HL-60/S4 (cell line): ENCODE measurements at regions not wholly inside any gene's neighbourhood (a gene's known extent, or its start where the extent isn't known, plus 50 kb on each side); places are given as distances from the start of the nearest gene placed in this dataset.
"Not testable (repeated sequence)": the region's sequence is repeated elsewhere in the genome, so short reads cannot be mapped to it uniquely, and the experiment has no call there.

ENCODE experiments used
- in situ Hi-C: fragments of 300-500 bp; cut with MboI; formaldehyde crosslinking; loops from 2 replicates; pipeline ENCODE4 v1.14.3; 2022; ENCODE audit warnings: low sequenced_read_pairs

DNA sequence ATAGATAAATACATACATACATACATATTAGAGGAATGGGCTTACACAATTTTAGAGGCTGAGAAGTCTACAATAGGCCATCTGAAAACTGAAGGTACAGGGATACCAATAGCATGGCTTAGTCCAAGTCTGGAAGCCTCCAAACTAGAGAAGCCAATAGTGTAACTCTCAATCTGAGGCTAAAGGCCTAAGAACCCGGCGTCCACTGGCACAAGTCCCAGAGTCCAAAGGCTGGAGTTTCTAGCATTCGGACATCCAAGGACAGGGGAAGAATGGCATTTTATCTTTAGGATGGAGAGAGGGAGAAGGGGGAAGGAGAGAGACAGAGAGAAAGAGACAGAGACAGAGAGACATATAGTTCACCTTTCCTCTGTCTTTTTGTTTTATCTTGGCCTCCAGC, 63.7 kb upstream of the SYT4 start:
- in situ Hi-C loops, result no loop called here

DNA sequence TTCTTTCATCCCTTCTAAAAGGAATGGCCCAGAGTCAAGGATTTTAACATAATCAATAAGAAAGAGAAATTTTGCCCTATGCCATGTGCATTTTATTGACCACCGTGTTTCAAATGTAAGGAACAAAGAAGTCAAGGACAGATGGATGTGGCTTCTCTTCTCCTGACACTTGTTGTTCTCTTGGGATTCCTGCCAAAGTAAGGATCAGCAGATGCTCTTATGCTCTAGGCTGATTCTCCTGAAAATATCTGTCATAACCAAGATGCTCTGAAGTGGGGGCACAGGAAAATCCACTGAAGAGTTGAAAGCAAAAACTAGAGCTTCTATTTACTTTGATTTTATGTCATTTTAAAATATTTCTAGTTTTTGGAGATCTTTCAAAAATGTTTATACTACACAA, 72.9 kb upstream of the SYT4 start:
- in situ Hi-C loops, result no loop called here

DNA sequence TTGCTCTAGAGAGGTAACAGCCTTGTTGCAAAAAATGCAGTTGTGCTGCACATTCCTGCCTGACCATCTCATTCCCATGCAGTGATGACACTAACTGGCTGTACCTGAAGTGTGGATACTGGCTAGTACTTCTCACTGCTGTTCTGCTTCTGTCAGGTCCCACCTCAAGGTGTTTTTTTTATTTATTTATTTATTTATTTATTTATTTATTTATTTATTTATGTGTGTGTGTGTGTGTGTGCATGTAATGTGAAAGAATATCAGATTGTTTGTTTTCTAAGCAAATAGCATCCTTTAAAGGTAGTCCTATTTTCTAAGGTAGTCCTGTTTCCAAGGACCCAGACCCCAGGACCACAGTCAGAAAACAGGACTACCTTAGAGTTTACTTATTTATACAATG, 87.2 kb upstream of the SYT4 start:
- in situ Hi-C loops, result no loop called here

DNA sequence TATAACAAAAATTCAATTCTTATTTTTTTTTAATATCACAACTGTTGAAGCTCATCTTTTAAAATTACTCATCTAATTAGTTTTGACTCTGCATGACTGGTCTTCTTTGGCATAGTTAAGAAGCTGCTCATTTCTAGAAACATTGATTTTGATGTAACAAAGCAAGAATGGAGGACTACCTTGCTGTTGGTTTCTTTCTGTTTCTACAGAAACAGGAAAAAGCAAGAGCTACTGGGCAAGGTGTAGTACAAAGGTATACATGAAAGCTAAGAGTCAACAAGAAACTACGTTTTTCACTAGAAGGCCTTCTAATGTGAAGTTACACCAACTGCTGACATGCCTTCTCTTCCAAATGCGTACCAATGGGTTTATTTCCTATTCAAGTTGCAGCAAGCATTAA, 90.6 kb upstream of the SYT4 start:
- in situ Hi-C loops, result no loop called here

DNA sequence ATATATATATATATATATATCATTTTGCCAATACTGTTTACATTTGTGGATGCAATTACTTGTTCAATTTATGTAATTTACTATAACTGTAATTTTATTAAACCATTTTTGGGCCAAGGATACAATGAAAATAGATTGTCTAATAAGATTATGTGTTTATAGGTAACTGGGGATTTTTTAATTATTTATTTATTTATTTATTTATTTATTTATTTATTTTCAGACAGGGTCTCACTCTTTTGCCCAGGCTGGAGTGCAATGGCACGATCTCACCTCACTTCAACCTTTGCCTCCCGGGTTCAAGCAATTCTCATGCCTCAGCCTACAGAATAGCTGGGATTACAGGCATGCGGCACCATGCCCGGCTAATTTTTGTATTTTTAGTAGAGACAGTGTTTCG, 92.0 kb upstream of the SYT4 start:
- in situ Hi-C loops, result not testable (repeated sequence)

DNA sequence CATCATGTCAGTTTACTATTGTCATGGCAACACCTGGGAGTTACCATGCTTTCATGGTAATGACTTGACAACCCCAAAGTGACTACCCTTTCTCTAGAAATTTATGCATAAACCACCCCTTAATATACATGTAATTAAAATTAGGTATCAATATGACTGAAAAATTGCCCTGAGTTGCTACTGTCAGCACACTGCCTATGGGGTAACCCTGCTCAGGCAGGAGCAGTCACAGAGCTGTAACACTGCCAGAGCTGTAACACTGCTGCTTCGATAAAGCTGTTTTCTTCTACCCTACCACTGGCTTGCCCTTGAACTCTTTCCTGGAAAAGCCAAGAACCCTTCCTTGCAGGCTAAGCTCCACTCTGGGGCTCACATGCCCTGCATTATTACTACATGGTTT, 95.5 kb upstream of the SYT4 start:
- in situ Hi-C loops, result no loop called here

DNA sequence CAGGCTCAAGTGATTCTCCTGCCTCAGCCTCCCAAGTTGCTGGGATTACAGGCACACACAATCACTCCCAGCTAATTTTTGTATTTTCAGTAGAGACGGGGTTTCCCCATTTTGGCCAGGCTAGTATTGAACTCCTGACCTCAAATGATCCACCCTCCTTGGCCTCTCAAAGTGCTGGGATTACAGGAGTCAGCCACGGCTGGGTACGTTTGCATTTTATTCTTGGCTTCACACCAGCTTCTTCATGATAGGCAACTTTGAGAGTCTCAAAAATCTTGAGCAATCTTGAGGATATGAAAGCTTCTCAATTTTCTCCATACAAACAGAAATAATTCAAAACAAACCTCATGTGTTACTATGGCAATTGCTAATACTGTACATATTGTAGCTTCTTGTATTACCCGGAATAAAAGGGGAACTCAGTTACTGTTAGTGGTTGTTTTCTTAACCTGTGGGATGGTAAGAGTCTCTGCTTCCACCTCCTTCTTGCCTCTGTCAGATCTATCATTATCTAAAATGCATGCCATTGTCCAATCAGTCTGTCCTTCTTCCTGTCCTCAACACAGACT, 102.9 kb upstream of the SYT4 start:
- in situ Hi-C loops, result no loop called here

DNA sequence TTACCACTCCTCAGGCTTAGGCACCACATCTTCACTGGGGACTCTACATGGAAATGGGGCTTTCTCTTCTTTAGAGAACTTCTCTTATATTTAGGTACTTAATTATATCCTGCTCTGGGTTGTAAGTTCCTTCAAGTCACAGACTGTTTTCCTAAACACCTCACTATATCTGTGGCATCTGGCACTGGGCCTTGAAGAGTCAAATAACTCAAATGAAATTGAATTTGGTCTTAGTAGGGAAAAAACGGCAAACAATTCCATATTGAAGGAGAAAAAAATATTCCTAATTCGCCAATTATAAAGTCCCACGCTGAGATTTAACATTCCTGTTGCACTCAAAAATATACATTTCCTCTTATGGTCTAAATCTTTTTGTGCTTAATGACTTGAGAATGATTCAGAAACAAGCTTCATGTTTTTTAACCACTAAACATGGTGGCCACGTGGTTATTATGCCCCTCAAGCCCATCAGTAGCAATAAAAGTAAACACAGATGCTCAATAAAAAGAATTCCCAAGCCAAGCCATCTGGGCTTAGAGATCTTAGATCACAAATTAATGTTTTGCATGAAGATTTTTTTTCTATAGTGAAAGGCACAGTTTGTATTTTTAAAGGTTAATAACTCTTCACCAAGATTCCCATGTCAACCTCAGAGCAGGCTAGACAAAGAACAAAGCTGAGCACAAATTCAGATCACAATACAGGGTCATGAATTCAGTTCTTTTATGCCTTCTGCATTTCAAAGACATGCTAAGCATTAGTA, 105.5 kb upstream of the SYT4 start:
- in situ Hi-C loops, result no loop called here

DNA sequence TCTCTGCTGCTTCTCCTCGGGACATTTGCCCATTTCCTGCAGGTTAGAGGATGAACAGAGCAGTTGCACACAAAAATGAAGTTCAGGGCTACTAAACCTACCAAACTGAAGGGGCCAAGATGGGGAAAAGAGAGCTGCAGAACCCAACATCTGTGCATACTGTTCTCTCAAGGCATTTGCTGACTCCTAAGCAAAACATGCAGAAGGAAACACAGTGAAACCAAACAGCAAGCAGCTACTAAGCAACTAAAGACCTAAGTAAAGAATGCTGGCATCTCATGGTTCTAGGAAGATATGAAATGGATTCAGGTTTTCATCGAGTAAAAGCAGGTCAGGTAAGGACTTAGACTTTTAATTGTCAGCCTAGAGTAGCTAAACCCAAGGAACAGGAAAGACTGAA, 111.9 kb upstream of the SYT4 start:
- in situ Hi-C loops, result no loop called here

DNA sequence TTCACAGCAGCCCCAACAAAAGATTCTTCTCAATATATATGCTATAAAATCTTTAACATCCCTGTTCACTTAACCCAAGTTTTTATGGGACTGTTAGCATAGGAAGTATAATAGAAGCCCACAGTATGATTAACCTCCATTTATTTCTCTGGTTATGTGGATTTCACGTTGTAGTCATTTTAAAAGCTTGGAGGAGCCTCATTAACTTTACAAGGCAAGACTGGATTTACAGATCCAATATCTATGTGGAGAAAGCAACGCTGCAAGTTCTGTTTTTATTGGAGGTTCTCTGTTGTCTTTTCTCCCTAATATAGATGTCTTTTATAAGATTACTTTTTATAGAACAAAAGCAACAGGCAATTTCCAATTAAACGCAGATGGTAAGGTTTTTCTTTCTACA, 114.9 kb upstream of the SYT4 start:
- in situ Hi-C loops, result no loop called here

DNA sequence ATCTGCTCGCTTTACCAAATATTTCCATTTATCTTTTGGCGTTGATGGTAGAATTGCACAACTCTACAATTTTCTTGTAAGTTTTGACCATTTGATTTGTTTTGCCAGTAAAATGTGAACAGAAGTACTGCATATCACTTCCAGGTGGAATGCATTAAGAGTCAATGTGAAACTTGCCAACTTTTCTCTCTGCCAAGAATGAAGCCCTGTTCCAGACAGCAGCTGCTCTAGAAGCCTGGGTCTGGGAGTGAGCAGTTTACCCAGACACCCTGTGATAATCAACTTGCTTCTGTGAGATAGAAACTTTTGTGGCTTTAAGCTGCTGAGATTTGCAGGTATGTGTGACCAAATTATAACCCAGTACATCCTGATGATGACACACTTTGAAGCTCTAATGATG, 115.9 kb upstream of the SYT4 start:
- in situ Hi-C loops, result no loop called here

DNA sequence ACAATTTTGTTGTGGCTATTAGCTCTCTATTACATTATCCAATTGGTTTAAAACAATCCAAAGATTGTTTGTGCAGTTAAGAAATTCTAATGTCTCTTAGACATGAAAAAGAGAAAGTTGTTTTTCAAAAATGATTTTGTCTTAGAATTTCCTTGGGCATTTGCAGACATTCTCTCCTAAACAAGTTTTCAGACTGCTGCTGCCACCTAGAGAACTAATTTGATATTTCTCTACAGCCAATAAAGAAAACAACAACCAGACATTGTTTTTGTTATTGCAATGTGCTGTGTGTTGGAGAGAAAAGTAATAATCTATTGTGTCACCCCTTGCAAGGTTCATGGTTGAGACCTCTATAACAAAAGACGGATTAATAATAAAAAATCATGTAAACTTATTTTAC, 119.0 kb upstream of the SYT4 start:
- in situ Hi-C loops, result no loop called here

DNA sequence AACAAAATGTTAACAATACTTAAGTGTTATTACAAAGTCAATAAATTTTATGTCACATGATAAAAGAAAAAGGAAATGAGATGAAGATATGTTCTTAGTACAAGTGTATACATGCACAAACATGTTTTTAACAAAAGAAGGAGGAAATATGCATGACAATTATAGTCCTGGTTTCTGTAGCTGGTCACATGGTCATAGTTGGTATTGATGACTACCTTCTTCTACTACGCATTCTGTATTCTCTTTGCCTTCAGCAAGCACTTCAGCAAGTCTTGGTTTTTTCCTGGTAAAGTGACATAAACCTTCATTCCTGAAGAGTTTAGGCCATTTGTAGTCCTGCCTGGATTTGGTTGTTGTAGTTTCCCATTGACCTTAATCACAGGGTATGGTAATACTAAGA, 121.3 kb upstream of the SYT4 start:
- in situ Hi-C loops, result no loop called here

DNA sequence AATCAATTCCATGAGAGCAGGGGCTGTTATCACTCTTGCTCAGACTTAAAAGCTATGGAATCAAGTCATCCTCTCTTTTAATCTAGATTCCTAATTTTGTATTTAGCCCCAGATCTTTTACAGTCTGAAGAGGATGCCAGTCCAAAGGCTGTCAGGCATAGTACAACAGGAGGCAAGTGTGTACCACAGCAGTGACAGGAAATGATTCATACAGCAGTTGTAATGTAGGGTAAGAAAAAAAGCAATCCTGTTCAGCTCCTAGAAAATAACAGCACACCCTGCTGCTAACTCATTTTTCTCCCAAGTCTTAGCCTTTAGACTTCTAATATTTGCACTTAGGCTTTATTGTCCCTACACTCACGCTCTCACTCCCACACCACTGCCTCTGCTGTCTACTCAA, 127.8 kb upstream of the SYT4 start:
- in situ Hi-C loops, result no loop called here

DNA sequence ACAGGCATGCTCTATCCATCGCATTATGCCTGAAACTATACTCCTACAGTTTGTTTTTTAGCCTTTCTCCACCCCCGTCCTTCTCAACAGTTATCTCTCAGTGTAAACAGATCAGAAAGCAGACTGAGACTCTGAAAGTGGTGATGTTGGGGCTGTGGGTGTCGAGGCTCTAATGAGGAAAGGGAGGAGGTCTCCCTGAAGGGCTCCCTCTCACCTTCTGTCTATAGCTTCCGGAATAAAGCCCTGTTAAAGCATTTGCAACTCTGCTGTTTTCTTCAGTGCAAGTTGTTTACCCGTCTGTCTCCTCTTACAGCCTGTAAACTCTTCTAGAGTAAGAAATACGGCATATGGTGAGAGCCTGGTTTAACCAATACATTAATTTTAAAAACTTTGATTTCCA, 136.7 kb upstream of the SYT4 start:
- in situ Hi-C loops, result no loop called here

DNA sequence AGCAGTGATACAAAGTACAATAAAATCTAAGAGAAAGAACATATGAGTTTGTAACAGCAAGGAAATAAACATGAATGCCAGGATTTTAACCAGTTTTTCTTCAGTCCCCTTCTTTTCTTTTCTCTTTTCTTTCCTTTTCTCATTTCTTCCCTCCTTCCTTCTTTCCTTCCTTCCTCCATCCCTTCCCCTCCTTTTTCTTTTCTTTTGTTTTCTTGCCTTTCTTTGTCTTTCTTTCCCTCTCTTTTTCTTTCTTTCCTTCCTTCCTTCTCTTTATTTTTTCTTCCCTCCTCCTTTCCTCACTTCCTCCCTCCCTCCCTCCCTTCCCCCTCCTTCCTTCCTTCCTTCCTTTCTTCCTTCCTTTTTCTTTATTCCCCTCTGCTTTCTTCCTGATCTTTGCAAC, 142.8 kb upstream of the SYT4 start:
- in situ Hi-C loops, result no loop called here

DNA sequence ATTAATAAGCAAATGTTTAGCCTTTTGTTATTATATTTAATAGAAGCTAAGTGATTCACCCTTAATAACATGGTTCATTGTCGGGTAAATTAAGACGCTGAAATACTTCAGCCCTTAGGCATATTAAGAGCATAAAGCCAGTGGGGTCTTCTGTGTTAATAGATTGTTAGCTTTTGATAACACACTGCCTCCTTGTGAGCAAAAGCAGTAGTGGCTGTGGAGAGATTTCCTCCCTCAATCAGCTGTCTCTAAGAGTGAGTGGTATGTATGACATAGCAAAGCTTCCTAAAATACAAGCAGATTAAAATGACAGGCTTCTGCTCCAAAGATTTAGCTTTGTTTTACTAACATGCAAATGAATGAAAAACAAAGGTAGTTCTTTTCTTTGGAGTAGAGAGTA, 143.7 kb upstream of the SYT4 start:
- in situ Hi-C loops, result no loop called here

DNA sequence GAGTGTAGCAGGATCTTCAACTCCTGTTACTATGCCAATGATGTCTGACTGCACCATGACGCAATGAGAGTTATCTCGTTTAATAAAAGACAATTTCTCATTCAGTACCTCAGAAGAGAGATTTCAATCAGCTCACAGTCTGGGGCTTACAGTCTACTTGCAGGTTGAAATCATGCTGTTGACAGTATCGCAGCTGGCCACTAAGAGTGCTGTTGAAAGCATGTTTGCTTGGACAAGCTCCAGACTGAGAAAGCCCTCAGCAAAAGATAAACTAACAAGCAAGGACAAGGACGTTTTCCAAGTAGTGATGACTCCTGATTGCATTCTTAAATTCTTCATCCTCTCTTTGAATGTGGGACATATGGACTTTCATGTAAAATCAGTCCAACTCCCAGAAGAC, 145.2 kb upstream of the SYT4 start:
- in situ Hi-C loops, result no loop called here

DNA sequence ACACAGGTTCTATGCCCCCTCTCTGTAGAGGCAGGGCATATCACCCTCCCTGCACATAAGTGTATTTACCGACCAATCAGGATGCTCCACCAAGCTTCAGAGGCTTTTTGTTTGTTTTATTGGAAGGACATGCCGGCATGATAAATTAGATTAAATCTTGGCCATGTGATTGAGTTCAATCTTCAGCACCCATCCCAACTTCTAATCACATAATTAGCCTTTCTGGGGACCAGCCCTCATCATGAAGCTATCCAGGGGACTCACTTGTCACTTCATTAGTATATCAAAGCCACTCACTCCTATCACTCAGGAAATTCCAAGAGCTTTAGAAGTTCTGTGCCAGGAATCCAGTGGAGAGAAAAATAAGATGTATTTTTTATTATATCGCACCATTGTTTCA, 158.6 kb upstream of the SYT4 start:
- in situ Hi-C loops, result no loop called here

DNA sequence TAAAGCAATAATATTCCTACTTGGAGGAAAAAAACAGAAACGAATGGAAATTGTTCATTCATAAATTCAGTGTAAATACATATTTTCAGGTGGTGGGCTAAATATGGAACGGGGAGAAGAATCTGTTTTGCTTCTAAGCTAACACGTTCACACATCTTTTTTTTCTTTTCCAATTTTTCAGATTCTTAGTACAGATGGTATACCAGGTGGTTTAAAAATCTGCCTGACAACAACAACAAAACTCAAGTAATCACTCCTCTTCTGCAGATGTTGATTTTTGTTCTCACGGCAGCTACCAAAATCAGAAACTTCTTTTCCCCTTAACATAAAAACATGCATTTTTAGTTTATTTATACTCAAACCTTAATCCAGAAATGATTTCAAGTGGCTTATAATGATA, 164.8 kb upstream of the SYT4 start:
- in situ Hi-C loops, result no loop called here

DNA sequence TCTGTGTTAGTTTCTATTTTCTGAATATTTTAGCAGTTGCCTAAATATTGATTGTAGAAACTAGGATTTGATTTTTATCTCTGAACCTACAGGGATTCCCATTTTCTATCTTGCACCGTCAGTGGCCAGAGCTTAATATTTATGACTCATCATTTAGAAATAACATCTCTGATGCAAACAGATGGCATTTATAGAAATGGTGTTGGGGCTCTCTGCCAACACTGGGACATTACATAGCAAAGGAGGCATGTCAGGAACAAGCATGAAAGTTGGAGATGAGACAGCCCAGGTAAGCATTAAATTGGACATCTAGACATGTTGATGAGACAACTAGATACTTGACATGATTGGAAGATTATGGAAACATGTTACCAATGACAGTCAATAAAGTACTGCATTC, 165.3 kb upstream of the SYT4 start:
- in situ Hi-C loops, result no loop called here

DNA sequence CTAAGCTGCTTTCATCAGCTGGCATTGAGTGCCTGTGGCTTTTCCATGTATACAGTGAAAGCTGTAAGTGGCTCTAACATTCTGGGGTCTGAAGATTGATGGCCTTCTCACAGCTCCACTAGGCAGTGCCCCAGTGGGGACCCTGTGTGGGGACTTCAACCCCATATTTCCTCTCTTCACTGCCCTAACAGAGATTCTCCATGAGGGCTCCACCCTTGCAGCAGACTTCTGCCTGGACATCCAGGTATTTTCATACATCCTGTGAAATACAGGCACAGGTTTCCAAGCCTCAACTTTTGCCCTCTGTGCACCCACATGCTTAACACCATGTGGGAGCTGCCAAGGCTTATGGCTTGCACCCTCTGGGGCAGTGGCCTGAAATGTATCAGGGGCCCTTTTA, 188.2 kb upstream of the SYT4 start:
- in situ Hi-C loops, result no loop called here

DNA sequence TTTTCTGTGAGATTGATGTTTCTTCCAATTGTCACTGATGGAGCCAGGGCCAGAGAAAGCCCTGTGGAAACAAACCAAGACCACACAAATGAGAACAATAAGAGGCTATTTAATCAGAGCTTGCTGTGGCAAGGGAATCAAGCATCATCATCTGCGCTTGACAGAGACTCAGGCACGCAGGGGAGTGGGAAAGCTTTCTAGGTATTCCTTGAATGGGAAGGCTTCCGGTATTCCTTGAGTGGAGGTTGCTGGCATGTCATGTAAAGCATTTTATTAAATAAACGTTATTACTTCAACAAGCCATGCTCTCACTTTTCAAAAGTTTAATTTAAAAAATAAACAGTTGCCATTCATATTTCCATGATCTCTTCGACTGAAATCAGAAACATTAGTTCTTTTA, 194.6 kb upstream of the SYT4 start:
- in situ Hi-C loops, result no loop called here
